AG09319 (cell line): ENCODE measurements at regions not wholly inside any gene's neighbourhood (a gene's known extent, or its start where the extent isn't known, plus 50 kb on each side); places are given as distances from the start of the nearest gene placed in this dataset.

Experiments used
- DNase-seq: peaks from one replicate; pipeline ENCODE4 v3.0.0-alpha.2; 2010; ENCODE audit warnings: low read depth; ENCODE audit errors: extremely low read depth
- CTCF ChIP-seq: IDR thresholded peaks from 2 replicates; pipeline ENCODE4 v1.5.1; 2011; ENCODE audit warnings: low read depth, mild to moderate bottlenecking, inconsistent platforms, low read length, moderate library complexity

GRCh38 chr11:116171271-116172140 is 601.3 kb downstream of the BUD13 start:
- no peak for TF ChIP-seq CTCF
- DNase-seq: no peak

GRCh38 chr11:116170526-116171120 is 602.2 kb downstream of the BUD13 start:
- no peak for DNase-seq

GRCh38 chr11:116169776-116170175 is 603.0 kb downstream of the BUD13 start:
- DNase-seq: no peak
- no peak for TF ChIP-seq CTCF

More at GRCh38 chr11:116170526-116171120, 602.2 kb downstream of the BUD13 start:
- TF ChIP-seq CTCF: no peak

- no peak for DNase-seq
- TF ChIP-seq CTCF: no peak
These were observed 604.4 kb downstream of the BUD13 start for GRCh38 chr11:116168459-116168787.

- DNase-seq: no peak
- no peak for TF ChIP-seq CTCF
These were observed 604.9 kb downstream of the BUD13 start for GRCh38 chr11:116167706-116168458.

- no peak for TF ChIP-seq CTCF
- DNase-seq: no peak
These were observed 606.0 kb downstream of the BUD13 start for GRCh38 chr11:116166573-116167465.
